Fibroblast of upper back skin (primary cell): ENCODE measurements at regions not wholly inside any gene's neighbourhood (a gene's known extent, or its start where the extent isn't known, plus 50 kb on each side); places are given as distances from the start of the nearest gene placed in this dataset.

Source experiments
- DNase-seq: peaks from one replicate; pipeline ENCODE4 v3.0.0-alpha.2; 2013

DNA sequence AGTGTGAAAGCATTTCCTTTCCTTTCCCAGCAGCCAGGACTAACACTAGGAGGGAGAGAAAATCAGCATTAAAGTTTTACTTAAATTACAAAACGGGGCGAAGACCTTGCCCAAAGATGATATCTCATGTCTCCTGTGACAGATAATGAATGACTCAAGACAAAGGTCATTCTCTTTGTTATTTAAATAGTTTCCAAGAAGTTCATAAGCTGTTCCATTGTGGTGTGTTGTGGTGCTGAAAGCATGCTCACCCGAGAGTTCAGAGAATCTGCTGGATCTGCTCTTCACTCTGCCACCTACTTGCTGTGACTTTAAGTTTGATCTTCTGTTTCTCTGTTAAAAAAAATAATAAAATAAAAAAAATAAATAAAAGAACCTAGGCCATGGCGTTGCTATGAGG lies 265.9 kb upstream of the NR4A3 start:
- DNase-seq: no peak

- no peak for DNase-seq
Measured at GRCh38 chr9:99556998-99557397, 264.7 kb upstream of the NR4A3 start.

DNA sequence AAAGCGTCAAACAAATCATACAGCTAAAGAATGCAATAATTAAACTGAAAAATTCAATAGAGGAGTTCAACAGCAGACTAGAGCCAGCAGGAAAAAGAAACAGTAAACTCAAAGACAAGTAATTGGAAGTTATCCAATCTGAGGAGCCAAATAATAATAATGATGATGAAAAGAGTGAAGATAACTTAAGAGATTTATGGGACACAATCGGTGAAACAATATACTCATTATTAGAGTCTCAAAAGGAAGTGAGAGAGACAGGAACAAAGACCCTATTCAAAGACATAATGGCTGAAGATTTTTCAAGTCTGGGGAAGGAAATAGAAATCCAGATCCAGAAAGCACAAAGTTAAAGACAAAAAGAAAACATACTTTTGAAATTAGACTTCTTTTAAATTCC lies 263.9 kb upstream of the NR4A3 start:
- DNase-seq: no peak

DNA sequence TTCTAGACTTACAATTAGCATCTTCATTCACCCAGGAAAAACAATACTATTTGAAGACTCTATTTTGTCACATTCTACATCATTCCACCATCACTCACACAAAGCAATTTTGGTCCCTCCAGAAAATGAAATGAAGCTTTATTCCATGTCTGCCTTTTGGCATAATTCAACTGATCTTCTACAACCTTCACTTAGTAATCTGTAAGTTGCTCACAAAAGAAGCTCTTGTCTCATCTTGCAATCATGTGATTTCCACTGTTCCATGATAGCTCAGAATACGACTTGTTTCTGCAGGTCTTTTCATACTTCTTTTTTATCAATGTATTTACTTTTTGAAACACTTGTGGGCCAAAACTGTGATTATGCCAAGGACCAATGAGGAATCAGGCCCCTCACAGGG lies 261.9 kb upstream of the NR4A3 start:
- DNase-seq: no peak

DNA sequence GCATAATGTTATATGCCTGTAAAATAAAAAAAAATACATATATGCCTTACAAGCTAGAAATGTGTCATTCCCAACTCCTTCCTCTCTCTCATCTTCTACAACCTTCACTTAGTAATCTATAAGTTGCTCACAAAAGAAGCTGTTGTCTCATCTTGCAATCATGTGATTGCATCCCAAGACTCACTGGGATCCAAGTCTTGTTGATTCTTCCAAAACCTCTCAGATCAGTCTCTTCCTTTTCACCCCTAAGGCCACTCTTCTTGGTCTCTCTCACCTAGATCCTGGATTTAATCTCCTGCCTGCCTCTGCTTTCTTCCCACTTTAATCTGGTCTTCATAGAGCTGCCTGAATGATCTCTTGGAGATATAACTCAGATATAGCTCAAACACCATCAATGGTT lies 261.1 kb upstream of the NR4A3 start:
- DNase-seq: no peak

GRCh38 chr9:99561509-99561917 lies 260.2 kb upstream of the NR4A3 start:
- DNase-seq: no peak

DNA sequence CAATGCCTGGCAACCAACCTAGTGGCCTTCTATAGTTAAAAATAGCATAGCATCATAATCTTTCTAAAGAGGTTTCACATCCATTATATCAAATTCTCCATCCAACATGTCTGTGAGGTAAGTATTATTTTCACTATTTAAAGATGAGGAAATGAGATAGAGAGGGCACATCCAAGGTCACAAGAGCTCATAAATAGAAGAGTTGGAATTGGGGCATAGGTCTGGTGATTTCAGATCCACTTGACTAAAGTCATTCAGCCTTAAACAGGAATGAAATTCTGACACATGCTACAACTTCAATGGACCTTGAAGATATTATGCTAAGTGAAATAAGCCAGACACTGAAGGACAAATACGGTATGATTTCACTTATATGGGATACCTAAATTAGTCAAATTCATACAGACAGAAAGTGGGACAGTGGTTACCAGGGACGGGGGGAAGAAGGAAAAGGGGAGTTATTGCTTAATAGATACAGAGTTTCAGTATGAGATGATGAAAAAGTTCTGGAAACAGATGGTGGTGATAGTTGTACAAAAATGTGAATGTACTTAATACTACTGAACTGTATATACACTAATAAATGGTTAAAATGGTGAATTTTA lies 259.6 kb upstream of the NR4A3 start:
- no peak for DNase-seq

DNA sequence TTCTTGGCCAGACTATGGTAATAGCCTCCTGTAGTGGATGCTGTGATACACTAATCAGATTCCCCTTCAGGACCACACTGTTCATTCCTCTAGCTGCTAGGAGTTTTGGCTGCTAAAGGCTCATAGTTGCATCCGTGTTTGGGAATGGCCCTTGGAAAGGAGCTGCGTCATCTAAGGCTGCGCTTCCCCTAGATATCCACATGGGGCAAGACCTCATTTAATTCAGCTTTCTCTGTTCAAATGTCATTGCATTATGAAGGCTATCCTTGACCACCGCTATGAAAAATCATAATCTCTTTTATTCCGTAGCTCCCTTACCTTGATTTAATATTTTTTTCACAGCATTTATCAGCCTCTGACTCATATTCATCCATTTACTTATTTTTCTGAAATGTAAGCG lies 258.3 kb upstream of the NR4A3 start:
- DNase-seq: no peak

DNA sequence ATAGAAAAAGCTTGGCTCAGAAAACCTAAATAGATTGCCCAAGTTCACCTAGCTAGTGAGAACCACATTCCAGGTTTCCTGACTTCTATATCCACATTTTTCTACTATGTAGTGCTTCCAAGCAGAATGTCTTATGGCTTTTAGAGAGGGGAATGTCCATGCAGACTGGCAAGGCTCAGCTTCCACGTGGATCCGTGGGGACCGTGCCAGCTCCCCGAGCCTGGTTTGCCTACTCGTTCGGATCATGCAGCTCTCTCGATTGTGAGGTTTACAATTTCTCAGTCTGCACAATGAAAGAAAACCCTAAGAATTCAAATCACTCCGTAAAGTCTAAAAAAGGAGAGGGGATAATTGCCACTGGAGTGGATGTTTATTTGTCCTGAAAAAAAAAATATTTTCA lies 256.5 kb upstream of the NR4A3 start:
- no peak for DNase-seq

DNA sequence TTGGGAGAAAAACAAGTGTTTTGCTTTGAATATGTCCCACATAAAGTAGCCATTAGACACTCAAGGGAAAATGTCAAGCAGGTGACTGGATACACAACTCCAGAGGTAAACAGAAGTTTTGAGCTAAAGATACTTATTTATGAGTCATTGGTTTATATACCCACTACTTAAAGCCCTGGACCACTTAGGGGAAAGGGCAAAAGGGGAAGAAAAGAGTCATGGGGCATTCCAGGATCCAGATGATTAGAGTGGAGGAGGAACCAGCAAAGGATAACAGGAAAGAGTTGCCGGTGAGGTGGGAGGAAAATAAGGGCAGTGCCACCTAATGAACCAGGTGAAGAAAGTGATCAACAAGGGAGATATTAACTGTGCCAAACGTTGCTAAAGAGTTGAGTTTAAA lies 254.2 kb upstream of the NR4A3 start:
- DNase-seq: no peak

GRCh38 chr9:99569840-99570239 lies 251.8 kb upstream of the NR4A3 start:
- DNase-seq: no peak

- no peak for DNase-seq
Measured at GRCh38 chr9:99572567-99572966, 249.1 kb upstream of the NR4A3 start.

DNA sequence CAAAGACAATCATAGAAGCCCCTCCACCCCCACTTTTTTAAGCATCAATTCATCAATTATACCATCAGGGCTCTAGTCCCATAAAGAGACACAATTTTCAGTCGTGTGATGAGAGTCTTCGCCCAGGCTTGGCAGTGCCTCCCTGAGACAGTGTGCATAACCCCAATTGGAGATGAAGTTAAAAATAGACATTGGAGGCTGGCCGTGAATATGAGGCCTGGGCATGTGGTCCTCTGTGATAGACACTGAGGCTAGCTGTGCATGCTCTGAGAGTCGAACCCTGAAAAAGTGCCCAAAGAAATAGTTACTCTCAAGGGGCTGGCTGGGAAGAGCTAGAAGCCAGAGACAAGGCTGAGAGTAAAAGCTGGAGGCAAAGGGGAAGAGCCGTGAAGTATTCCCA lies 248.6 kb upstream of the NR4A3 start:
- no peak for DNase-seq

DNA sequence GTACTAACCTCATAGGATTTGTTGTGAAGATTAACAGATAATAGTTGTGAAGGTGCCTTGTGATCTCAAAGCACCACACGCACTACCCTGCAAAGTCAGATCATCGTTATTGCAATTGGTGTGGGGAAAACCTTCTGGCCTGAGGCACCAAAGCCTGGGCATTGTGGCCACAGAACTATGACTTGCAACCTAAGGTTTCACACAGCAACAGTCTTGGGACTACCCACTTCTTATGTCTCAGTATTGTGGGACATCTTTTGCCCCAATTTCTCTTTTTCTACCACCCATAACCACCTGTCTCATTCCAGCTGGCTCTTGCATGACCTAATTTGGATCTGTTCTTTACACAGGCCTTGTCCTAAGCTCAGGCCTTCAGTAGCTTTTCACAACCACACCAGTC lies 247.8 kb upstream of the NR4A3 start:
- DNase-seq: no peak

DNA sequence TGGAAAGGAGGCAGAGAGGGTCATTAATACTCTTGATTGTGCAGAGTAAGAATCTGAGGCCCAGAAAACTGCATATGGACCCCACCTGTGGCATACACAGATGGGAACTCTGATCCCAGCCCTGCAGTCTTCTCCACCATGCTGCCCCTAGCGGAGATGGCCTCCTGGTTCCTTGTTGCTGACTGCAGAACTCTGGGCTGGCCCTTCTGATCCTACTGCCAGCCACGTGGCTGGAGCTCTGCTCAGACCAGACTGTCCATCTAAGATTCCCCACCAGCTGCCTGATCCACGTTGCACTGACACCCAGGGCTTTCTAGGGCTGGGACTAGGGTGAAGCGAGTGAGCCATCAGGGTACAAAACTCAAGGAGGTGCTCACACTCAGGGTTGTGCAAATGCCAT lies 245.7 kb upstream of the NR4A3 start:
- no peak for DNase-seq

DNA sequence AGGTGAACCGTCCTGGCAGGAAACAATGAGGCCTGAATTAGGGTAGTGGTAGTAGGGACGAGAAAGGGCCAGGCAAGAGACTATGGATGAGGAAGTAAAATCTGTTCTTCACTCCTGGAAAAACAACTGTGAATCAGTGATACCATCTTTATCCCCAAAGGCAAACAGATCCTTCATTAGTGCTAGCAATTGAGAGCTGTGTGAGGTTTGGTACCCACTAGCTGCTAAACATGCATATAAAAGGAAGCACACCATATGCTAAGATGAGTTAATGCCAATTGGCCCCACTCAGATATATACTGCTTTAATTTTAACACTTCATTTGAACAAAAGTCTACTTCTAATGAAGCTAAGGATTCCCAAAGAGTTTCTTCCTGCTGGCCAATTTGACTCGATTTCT lies 244.8 kb upstream of the NR4A3 start:
- no peak for DNase-seq

GRCh38 chr9:99577351-99577750 lies 244.3 kb upstream of the NR4A3 start:
- no peak for DNase-seq

- no peak for DNase-seq
Measured at GRCh38 chr9:99578666-99579065, 243.0 kb upstream of the NR4A3 start.

DNA sequence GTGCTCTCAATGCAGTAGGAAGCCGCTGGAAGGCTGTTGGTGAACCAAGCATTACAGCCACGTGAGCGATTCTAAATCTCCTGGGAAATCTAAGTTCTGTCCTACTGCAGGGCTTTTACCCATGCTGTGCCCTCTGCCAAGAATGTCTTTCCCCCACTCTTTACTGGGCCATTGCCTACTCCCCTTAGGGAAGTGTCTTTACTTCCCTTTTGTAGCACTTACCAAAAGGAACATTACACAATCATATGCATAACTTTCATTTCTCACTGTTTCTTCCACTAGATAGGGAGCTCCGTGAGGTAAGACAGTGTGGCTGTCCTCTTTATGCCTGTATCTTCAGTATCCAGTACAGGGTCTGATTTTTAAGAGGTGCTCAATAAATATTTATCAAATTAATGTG lies 241.7 kb upstream of the NR4A3 start:
- DNase-seq: no peak

DNA sequence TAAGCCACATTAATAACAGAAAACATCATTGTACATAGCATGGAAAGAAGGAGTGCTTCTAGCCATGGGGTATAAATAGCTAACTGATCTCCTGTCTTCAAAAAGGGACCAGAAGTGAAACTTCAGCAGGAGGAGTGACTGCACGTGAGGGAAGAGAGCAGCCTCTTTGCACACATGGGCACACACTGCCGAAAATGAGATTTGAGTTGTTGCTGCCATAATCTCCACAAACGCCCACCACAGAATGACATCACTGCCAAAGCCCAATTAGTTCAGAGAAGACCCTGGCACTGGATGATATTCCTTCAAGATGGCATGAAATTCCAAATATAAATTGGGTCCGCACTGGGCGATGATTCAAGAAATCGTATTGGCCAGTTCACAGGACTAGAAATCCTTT lies 238.9 kb upstream of the NR4A3 start:
- no peak for DNase-seq

DNA sequence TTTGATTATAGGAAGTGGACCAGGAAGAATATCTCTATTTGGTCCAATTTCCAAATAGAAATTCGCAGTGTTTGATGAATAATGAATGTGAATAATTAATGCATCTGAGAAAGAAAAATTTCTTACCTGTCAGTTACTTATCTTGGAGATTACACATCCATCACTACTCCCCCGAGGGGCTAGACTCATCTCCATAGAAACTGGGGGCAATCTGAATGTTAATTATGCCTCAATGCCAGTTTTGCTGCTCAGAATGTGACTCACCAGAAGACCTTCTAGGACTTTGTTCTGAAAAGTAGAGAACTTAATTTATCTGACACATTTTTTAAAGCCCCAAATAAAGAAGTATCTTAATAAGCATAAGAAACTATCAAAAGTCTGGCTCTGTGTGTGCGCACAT lies 233.4 kb upstream of the NR4A3 start:
- DNase-seq: no peak

DNA sequence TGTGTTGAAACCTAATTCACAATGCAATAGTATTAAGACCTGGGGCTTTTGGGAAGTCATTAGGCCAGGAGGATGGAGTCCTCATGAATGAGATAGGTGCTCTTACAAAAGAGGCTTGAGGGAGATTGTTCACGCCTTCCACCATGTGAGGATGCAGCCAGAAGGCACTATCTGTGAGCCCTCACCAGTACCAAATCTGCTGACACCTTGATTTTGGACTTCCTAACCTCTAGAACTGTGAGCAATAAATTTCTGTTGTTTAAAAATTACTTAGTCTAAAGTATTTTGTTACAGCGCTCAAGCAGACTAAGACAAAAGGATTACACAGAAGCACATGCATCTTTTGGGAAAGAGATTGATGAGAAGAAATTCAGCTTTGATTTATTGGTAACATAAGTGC lies 232.9 kb upstream of the NR4A3 start:
- no peak for DNase-seq

DNA sequence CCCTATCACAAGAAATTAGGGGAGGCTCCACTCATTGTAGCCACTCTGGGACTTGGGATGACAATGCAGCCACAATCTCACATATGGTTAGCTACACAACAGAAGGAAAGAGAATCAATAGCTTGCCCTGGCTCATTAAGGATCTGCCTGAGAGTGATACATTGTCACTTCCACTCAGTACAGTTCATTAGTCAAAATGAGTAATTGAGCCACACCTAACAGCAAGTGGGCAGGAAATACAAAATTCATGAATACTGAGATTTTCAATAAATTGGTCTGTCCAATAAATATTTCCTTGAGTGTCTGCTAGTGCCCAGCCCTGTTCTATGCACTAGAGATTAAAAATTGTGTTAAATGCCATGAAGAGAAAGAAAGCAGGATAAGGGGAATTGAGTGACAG lies 231.3 kb upstream of the NR4A3 start:
- no peak for DNase-seq

DNA sequence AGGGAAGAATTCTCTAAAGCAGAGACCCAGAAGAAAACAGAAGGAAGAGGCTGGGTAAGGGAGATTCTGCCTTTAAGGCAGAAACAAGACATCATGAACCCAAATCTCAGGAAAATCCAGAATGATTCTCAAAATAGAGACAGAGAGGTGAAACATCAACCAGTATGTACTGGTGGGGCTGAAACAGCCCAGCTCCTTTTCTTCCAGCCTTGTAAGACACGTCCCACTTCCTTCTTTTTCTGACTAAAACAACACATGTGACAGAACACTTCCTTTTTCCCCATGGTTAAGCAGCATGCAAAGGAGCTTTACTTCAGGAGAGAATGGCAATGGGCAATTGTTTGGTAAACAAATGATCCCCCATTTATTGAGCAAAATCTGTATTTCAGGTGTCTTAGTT lies 230.8 kb upstream of the NR4A3 start:
- no peak for DNase-seq

DNA sequence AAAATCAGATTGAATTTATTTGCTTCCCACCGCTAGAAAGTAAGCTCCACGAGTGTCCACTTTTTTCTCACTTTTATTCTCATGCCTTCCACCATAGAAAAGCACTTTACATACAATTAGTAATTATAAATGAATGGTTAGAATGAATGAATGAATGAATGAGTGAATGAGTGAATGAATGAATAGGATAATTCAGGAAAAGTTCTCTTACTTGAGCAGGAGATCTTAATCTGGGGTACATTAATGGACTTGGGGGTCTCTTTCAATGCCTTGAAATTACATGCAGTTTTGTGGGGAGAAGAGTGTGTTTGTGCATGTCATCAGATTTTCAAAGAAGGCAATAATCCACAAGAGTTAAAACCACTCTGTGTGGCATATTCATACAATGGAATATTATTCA lies 229.9 kb upstream of the NR4A3 start:
- DNase-seq: no peak
